CD4-positive, alpha-beta T cell treated with Interleukin-6 for 4 hours (primary cell): ENCODE measurements at regions not wholly inside any gene's neighbourhood (a gene's known extent, or its start where the extent isn't known, plus 50 kb on each side); places are given as distances from the start of the nearest gene placed in this dataset.

Experiments used
- DNase-seq: peaks from one replicate; pipeline ENCODE4 v3.0.0-alpha.2; 2020; ENCODE audit warnings: mixed read lengths

DNA sequence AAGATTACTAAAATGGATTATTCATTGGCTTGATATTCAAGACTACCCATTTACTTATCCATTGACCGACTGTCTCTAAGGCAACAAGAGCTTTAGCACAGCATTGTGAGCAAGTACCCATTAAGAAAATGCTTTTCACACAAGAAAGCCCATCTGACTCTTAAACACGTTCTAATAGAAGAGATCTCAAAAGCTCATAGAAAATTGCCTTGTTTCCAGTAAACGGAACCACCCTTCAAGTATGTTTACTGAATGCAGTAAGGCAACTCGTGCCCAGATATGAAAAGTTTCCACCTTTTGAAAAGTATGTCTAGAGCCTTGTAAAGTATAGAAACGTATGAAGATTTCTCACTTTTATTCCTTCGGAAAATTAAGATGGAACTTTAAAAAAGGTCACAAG lies 655.3 kb upstream of the ALCAM start:
- DNase-seq: no peak

DNA sequence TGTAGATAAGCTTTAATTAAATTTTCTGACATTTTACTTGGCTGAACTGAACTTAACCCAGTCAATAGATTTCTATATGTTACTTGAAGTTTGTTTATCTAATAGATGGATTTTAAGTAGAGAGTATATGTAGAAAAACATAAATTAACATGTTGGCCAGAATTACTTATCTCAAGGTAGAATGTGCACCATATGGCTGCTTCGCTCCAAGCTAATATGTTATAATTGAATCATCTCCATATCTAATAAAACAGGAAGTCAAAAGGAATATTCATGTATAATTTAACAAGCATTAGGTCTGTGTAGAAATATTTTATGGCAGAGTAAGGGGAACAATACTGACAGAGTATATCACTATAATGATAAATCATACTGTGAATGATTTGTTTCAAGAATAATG lies 650.7 kb upstream of the ALCAM start:
- no peak for DNase-seq

DNA sequence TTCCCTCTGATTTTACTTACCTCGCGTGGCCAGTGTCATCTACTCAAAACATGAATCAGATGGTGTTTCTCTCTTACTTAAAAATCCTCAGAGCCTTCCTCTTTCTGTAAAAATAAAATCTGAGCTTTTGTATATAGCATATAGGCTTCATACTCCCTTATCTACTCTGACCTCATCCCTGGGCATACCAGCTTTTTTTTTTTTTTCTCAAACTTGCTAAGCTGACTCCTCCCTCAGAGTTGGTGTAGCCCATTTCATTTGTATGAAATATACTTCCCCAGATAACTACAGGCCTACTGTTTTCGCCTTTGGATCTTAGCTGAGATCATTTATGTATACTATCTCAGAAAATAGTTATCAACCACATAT lies 648.9 kb upstream of the ALCAM start:
- no peak for DNase-seq

DNA sequence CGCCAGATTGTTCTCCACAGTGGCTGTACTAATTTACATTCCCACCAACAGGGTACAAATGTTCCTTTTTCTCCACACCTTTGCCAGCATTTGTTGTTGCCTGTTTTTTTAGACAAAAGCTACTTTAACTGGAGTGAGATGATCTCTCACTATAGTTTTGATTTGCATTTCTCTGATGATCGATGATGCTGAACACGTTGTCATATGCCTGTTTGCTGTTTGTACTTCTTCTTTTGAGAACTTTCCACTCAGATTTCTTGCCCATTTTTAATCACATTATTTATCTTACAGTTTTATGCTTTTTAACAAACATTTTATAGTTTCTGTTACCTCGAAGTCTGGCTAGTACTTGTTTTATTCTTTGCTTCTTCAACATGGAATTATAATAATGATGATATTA lies 643.7 kb upstream of the ALCAM start:
- DNase-seq: no peak

DNA sequence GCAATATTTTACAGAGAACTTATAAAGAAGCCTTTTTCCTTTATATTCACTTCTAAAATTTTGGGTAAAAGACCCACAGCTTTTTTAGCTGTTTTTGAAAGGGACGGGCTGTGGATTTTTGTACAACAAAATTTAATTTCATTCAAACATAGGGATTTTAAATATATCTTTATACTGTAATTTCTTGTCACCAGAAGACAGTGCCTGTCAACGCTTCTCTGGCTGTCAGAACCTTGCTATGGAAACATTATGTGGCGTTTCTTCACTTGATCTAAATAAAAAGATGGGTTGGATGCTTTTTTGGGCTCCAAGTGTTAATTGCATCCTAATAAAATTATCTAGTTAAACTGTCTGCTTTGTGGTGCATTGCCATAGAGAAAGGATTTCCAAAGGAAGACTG lies 635.6 kb upstream of the ALCAM start:
- no peak for DNase-seq

DNA sequence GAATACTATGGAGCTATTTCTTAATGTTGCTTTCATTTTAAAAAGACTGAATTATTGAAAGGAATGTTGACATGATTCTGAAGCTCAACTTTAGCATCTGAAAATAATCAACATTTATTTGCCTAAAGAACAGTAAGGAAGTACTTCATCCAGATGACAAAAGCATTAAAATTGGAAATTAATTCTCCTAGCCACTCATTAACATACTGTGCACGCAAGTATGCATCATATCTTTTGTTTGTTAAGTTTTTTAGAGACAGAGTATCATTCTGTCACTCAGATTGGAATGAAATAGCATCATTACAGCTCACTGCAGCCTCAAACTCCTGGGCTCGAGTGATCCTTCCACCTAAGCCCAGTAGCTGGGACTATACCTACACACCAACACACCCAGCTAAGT lies 632.1 kb upstream of the ALCAM start:
- DNase-seq: no peak

DNA sequence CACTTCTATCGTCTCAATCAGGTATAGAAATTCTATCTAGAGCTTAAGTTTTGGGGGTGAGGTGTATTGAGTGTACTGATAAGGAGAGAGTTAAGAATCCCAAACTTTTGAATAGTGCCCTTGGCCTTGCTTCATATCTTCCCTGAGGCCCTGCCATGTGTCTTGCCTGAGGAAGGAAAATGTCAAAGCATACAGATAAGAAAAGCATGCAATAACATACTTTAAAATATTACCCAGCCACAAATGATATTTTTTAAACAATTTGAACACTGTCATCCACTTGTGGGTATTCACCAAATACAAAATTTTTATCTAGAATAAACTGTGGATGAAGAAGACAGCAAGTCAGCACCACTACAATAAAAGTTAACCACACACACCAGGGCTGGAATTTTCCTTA lies 631.0 kb upstream of the ALCAM start:
- no peak for DNase-seq

DNA sequence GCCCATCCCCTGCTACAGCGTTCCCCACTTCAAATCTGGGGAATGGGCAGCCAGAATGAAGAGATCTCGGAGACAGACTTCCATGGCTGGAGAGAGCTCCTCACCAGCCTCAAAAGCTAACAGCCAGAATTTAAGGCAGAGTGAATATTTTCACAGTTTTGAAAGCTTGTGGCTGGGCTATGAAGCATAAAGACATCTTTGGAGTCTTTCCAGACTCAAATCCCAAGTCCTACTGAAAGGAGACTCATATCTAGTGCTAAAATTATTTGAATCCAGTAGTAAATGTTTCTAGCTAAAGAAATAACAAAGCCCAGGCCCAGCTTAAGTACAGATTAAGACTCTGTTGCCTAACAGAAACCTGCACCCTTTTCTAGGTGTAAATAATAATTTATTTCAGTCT lies 628.4 kb upstream of the ALCAM start:
- no peak for DNase-seq

DNA sequence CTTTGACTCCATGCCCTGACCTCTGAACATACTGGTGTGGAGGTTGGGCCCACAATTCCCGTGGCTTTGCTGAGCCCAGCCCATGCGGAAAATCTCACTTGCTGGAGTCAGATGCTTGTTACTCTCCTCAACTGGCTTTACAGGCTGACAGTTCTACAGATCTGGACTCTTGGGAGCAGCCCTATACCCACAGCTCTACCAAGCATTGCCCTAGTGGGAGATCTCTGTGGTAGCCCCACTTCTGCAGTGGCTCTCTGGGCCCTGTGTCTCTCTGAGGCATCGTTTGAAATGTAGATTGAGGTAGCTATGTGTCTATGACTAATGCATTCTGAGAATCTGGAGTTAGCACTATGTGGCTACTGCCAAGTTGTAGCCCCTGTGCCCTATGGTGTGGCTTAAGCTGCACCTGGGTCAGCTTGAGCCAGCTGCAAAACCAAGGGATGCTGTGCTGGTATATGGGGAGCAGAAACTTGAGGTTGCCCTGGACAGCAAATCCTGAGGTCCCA lies 625.8 kb upstream of the ALCAM start:
- no peak for DNase-seq

DNA sequence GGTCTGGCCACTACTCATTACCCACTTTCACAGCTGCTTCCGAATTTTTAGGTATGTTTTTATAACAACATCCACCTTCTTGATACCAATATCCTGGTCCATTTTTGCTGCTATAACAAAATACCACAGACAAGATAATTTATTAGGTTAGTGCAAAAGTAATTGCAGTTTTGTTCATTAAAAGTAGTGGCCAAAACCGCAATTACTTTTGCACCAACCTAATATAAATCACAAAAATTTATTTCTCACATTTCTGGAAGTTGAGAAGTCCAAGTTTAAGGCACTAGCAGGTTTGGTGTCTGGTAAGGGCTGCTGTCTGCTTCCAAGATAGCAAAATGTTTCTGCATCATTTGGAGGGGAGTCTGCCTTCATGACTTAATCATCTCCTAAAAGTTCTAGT lies 624.7 kb upstream of the ALCAM start:
- DNase-seq: no peak

DNA sequence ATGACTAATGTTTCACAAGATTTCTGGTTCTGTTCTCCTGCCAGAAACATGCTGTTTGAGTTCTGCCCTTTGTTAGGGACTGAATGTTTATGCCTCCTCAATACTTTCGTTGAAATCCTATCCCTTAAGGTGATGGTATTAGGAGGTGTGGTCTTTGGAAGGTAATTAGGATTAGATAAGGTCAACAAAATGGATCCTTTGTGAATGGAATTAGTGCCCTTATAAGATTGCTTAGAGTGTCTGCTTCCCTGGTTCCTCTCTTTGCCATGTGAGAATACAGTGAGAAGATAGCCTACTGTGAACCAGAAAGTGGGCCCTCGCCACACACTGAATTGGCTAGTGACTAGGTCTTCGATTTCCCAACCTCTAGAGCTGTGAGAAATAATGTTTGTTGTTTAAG lies 621.4 kb upstream of the ALCAM start:
- DNase-seq: no peak

DNA sequence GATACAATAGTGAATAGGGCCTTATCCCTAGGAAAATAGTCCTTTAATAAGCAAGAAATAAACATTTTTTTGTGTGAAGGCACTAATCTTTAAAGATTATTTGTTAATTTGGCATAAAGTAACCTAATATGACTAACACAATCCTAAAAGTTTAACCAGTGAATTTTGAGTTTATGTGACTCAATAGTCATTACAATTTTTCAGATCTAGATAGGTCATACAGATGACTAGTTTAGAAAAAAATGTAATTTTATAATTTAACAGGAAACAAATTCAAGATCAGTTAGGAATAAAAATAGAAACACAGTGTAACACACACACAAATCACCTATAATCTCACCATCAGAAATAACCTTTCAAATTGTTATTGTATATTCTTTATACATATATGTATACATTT lies 620.7 kb upstream of the ALCAM start:
- no peak for DNase-seq

DNA sequence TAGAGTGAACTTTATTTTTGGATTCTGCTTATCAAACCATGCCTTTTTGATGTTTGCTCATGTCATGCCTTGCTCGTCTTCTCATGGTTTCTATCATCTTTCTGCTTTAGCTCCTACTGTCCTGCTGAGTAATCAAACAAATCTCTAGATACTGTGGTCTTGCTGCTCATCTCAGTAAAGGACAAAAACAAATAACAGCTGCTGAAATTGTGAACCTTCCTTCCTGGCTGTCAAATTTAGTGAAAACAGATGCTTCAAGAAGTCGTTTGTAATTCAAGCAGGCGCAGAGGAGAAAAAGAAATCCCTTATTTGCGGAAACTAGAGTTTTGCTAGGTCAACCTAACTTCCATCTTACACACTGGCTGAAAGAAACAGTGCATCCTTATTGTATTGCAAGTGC lies 616.1 kb upstream of the ALCAM start:
- DNase-seq: no peak

DNA sequence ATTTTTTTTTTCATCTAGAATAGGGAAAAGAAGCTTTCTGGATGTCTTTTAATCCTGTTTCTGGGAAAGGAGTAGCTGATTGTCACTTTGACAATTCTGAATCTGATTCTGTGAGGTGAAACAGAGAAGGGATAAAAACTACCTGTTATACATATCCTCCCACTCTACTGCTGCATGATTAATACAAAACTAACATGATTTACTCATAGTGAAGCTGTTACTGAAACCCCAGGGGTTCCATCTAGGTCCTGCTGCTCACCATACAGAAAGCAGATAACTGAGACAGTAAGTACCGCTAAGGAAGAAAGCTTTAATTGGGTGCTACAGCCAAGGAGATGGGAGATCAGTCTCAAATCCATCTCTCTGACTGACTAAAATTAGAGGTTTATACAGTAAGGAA lies 610.9 kb upstream of the ALCAM start:
- DNase-seq: no peak

DNA sequence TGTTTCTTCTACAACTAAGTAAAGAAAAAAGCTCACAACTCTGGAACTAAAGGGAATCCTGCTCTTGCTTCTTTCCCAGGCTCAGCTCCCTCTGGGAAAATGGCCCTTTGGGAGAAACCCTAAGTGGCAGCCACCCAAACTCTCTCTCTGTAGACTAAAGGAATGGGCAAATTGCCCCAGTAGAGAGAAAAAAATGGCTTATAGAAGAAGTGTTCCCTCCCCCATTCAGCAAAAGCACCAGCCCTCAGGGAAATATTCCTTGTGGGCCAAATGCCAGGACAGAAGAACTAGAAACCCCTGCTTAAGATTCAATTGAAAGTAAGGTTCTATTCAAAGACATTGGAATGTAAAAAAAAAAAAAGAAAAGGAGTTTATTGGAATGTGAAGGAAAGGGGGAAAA lies 603.7 kb upstream of the ALCAM start:
- DNase-seq: no peak

DNA sequence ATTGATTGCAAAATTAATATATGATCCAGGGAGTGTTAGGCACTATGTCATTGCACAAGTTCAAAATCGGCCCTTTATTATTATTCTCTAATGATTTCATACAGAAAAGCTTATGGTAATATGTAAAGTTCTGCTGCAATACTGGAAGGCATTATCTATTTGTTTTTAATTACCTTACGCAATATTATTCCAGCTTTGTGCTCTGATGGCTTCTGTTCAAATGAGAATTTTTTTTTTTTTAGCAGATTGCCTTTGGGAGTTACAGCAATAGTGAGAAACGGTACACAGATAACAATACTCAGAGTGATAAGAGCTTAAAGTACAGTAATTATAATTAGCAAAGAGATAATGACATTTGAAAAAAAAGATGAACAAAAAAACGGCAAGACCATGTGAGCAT lies 602.2 kb upstream of the ALCAM start:
- no peak for DNase-seq

DNA sequence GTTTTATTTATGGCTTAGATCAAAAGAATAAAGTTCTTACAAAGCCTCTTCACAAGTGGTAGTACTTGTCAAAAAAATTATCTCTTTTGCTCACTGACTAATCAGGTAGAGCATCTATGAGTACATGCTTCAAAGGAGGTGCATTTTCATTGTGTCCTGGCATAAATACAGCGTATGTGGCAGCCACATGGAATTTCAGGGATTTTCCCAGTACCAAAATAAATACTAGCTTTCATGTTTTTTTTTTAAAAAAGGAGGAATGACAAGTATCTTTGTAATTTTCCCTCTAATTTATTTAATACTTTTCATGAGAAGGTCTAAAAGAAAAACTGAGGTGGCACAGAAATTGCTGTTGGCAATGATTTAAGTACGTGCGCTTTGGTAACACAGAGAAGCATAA lies 597.8 kb upstream of the ALCAM start:
- no peak for DNase-seq

DNA sequence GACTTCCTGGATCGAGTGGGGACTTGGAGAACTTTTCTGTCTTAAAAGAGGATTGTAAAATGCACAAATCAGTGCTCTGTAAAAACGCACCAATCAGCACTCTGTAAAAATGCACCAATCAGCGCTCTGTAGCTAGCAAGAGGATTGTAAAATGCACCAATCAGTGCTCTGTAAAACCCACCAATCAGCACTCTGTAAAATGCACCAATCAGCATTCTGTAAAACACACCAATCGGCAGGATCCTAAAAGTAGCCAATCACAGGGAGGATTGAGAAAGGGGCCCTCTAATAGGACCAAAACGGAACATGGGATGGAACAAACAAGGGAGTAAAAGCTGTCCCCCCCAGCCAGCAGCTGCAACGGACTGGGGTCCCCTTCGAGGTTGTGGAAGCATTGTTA lies 587.4 kb upstream of the ALCAM start:
- no peak for DNase-seq

DNA sequence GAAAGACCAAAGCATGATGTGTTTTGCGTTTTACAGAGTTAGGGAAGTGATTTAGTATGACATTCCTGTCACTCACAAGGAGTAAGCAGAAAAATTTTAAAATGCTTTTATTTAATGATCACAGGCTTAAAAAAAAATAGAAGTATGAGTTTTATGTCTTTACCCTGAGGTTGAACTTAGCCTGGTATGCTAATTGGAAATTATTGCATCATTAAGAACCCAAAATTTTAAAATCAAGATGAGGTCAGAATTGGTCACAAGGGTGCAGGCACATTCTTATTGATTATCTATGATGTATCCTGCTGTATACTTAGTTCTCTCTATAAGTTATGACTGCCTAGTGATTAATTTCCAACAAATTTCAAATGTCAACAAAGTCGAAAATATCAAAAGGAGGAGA lies 585.6 kb upstream of the ALCAM start:
- DNase-seq: no peak

DNA sequence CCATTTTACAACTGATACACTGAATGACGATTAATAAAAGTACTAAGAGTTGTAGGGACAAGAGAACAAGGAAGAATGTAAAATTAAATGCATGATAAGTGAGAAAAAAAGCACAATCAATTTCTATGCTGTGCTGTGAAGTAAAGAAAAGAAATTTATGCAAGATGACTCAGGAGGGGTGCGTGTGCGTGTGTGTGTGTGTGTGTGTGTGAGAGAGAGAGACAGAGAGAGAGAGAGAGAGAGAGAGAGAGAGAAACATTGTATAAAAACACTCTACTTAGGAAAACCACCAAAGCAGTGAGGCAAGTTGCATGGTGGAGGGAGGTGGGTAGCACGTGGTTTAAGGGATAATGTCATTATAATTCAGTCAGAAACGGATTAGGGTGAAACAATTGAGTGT lies 580.8 kb upstream of the ALCAM start:
- no peak for DNase-seq

DNA sequence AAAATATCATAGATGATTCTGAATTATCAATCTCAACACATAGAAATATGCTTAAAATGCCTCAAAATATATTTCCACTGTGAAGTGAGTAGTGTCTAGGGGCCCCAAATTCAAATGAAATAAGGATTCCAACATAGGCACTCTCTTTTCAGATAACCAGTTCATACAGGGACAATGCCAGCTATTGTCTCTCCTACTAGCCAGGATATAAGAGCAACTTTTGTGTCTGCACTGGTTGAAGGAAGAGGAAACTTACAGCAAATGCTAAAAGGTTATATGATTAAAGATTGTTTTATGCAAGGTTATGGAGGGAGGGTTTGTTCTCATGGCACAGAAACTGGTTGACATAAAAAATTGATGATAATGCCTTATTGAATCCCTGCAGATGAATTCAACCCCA lies 579.4 kb upstream of the ALCAM start:
- DNase-seq: no peak

DNA sequence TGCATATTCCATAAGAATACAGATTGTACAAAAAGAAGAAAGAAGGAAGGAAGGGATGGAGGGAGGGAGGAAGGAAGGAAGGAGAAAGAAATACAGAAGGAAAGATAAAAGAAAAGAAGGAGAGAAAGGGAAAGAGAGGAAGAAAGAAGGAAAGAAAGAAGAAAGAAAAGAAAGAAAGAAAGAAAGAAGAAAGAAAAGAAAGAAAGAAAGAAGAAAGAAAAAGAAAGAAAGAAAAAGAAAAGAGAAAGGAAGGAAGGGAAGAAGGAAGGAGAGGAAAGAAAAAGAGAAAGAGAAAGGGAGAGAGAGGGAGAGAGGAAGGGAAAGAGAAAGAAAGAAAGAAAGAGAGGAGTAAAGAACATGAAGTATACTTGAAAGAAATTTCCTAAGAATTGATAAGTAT lies 577.9 kb upstream of the ALCAM start:
- no peak for DNase-seq

DNA sequence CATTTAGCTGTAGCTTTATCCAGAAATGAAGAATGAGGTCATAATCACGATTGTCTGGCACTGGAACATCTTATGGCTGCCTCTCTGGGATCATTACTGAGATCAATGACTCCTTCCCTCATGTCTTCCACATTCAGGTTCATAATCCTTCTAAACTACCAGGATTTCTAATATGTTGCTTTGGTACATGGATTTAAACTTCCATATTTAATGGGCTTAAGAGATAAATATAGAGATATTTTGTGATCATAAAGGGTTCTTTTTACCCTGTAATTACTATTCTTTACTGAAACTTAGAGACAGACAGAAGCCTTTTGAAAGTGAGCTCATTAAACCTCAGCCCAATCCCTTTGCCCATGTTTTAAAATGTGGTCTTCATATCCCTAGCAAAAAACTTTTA lies 575.4 kb upstream of the ALCAM start:
- DNase-seq: no peak

DNA sequence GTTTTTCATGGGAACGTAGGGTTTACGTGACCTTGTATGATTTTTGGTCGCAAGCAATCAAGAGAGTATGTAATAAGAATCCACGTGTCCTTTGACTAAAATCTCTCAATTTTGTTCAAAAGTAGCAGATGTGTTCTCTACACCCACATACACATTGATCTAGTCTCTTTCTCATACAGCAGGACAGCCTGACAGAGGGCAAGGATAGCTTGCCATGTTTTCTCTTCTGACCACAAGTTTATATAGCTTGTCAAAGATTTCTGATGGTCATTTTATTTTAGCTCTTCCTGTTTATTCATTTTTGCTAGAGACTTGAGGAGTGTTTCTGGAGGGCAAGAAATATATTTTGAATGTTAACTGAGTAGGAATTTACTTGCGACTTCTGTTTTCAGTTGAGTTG lies 570.2 kb upstream of the ALCAM start:
- no peak for DNase-seq

DNA sequence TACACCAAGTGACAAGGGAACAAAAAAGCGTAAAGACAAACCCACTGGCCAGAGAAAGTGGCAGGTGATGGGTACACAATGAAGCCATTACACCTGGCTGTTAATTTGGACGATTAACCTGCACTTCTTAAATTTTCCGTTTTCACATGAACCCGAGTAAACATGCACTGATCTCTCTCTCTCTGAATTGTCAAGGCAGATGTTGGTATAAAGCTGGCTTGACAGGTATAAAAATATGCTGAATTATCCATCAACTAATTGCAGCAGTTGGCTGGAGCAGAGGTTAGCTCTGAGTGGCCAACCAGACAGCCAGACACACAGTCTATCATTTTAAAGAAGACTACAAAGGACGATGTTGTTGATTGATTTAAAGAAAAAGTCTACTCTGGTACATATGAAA lies 561.7 kb upstream of the ALCAM start:
- no peak for DNase-seq

DNA sequence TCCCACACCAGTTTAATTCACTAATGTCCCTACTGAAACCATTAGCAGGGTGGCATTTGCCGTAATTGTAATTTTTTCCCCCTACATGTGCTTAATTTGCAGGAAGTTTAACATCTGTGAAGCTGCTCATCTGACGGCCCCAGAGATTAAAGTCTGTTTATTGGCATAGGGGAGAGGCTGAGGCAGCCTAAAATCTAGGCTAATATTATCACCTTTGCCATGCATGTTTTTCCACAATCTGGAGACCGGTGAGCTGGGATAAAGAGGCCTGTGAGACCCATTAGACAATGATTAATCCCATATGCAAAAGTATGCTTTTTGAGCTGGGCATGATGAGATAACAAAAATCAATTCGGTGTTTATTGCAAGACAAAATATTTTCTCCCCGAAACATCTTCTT lies 561.2 kb upstream of the ALCAM start:
- DNase-seq: no peak
